ENCODE measurements at regions not wholly inside any gene's neighbourhood (a gene's known extent, or its start where the extent isn't known, plus 50 kb on each side); places are given as distances from the start of the nearest gene placed in this dataset.

GRCh38 chr1:164953815-164954214, 394.8 kb downstream of the PBX1 start:
- no peak for TF ChIP-seq ATF3 (IDR thresholded peaks at IDR 0.05)
- no peak for TF ChIP-seq NR2F2 (IDR thresholded peaks at IDR 0.05)
- TF ChIP-seq REST (IDR thresholded peaks at IDR 0.05), result no peak
- no peak for TF ChIP-seq HNF4A (conservative IDR thresholded peaks at IDR 0.05)
- TF ChIP-seq SP1 (IDR thresholded peaks at IDR 0.05), result no peak
- no peak for TF ChIP-seq ZBTB33 (IDR thresholded peaks at IDR 0.05)
- no peak for TF ChIP-seq RAD21 (IDR thresholded peaks at IDR 0.05)
- no peak for TF ChIP-seq FOXA2 (IDR thresholded peaks at IDR 0.05)
- no peak for TF ChIP-seq EGR1 (IDR thresholded peaks at IDR 0.05; ENCODE audit: low read depth in 2 of 2)
- no peak for TF ChIP-seq HNF4G (IDR thresholded peaks at IDR 0.05)
- no peak for TF ChIP-seq GABPA (IDR thresholded peaks at IDR 0.05 in 1 of 2, conservative IDR thresholded peaks at IDR 0.05 in 1 of 2)
- TF ChIP-seq, protein P1, sequence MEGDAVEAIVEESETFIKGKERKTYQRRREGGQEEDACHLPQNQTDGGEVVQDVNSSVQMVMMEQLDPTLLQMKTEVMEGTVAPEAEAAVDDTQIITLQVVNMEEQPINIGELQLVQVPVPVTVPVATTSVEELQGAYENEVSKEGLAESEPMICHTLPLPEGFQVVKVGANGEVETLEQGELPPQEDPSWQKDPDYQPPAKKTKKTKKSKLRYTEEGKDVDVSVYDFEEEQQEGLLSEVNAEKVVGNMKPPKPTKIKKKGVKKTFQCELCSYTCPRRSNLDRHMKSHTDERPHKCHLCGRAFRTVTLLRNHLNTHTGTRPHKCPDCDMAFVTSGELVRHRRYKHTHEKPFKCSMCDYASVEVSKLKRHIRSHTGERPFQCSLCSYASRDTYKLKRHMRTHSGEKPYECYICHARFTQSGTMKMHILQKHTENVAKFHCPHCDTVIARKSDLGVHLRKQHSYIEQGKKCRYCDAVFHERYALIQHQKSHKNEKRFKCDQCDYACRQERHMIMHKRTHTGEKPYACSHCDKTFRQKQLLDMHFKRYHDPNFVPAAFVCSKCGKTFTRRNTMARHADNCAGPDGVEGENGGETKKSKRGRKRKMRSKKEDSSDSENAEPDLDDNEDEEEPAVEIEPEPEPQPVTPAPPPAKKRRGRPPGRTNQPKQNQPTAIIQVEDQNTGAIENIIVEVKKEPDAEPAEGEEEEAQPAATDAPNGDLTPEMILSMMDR (IDR thresholded peaks at IDR 0.05; ENCODE audit: low read depth, low read length, missing input control), result no peak
- TF ChIP-seq MAX (IDR thresholded peaks at IDR 0.05), result no peak
- TF ChIP-seq YY1 (IDR thresholded peaks at IDR 0.05), result no peak
- TF ChIP-seq FOXA1 (IDR thresholded peaks at IDR 0.05), result no peak
- TF ChIP-seq RXRA (IDR thresholded peaks at IDR 0.05), result no peak
- no peak for TF ChIP-seq TAF1 (conservative IDR thresholded peaks at IDR 0.05)
- no peak for TF ChIP-seq JUND (IDR thresholded peaks at IDR 0.05)
- 40% methylated on average over 3 of the region's 3 CpGs for WGBS
- H3K27me3 ChIP-seq (ENCODE audit: control insufficient read depth in 4 of 4, insufficient read depth in 4 of 4, low read length in 3 of 4), result no peaks in the 10 kb centered on the region
- H3K27ac ChIP-seq (ENCODE audit: low read depth in 1 of 2, low read length in 2 of 2), result no peak overlapping the region
- no peak overlapping the region for H3K4me3 ChIP-seq (ENCODE audit: low read depth in 1 of 3, low read length in 3 of 3)
- no peak for DNase-seq (ENCODE audit: low spot score)
- H3K9me3 ChIP-seq (ENCODE audit: control insufficient read depth in 4 of 4, low read length in 3 of 4), result peaks cover 0 to 4% (median 2%) of the 10 kb centered on the region in 4 donors
- no peak overlapping the region for H3K9ac ChIP-seq (ENCODE audit: low read depth in 1 of 2, low read length in 2 of 2)
- no peaks in the 10 kb centered on the region for H3K36me3 ChIP-seq (ENCODE audit: control insufficient read depth in 4 of 4, insufficient read depth in 3 of 4, low read depth in 1 of 4, low read length in 3 of 4)
- H3K4me1 ChIP-seq (ENCODE audit: control insufficient read depth in 4 of 4, insufficient read depth in 4 of 4, low read length in 3 of 4), result no peaks in the 10 kb centered on the region

All from liver (tissue), 8 donors.